GM12878 (cell line): ENCODE measurements at regions not wholly inside any gene's neighbourhood (a gene's known extent, or its start where the extent isn't known, plus 50 kb on each side); places are given as distances from the start of the nearest gene placed in this dataset.

Experiments used
- ATAC-seq: fragments of 200-7000 bp; cut with Tn5 transposase; 3 replicates; pipeline ENCODE4 v1.9.1; 2020; ENCODE audit warnings: mild to moderate bottlenecking, moderate library complexity
- BruUV-seq: library from RNA; stranded (reverse); fragments of 400-500 nt; replicated peaks from 2 replicates; lab custom pipeline; 2021; lab: Mats Ljungman, UMichigan
- CTCF ChIA-PET: fragments of 300-600 bp; sonication (Branson Sonifier 250); formaldehyde crosslinking; extraction: SDS; loops from one replicate; lab custom pipeline; 2021; ENCODE audit warnings: inconsistent platforms; lab: Yijun Ruan, JAX
- POLR2A ChIA-PET: fragments of 350-600 bp; formaldehyde crosslinking; extraction: SDS; loops from one replicate; lab custom pipeline; 2021; ENCODE audit warnings: inconsistent platforms; lab: Charles Lee
- RAD21 ChIA-PET: fragments of 300-600 bp; sonication (Branson Sonifier 250); formaldehyde crosslinking; loops from one replicate; lab custom pipeline; 2023; ENCODE audit warnings: antibody characterized with exemption; ENCODE audit not compliant: unreplicated experiment; lab: Charles Lee
- SMC1A ChIA-PET: fragments of 300-600 bp; sonication (Branson Sonifier 250); formaldehyde crosslinking; loops from one replicate; lab custom pipeline; 2023; ENCODE audit not compliant: unreplicated experiment, uncharacterized antibody; lab: Charles Lee
- DNase-seq: peaks from one replicate; pipeline ENCODE4 v3.0.0-alpha.2; 2011; ENCODE audit warnings: low read depth, low spot score
- FAIRE-seq: peaks from 3 replicates; lab custom pipeline; 2011; peaks lifted over from hg19 to GRCh38; lab: Jason Lieb, UNC
- H2AFZ ChIP-seq: 2 replicates; pipeline ENCODE4 v1.6.0; 2011; ENCODE audit warnings: low read depth, low read length, control low read depth; ENCODE audit not compliant: control insufficient read depth
- H3K27ac ChIP-seq: 2 replicates; pipeline ENCODE4 v1.5.1; 2011; ENCODE audit warnings: control low read depth; ENCODE audit not compliant: control insufficient read depth, insufficient read depth
- H3K27me3 ChIP-seq, 2 experiments: replicated peaks in 1 of 2; 2 replicates each; pipeline versions ENCODE4 v1.6.0 to v1.6.1; 2011; ENCODE audit warnings: low read length in 1 of 2; ENCODE audit not compliant: control insufficient read depth in 2 of 2, insufficient read depth in 2 of 2
- H3K36me3 ChIP-seq, 2 experiments: 2 replicates each; pipeline ENCODE4 v1.5.1; 2011; ENCODE audit warnings: low read length in 1 of 2; ENCODE audit not compliant: control insufficient read depth in 2 of 2, insufficient read depth in 2 of 2
- H3K4me1 ChIP-seq: 2 replicates; pipeline ENCODE4 v1.6.1; 2011; ENCODE audit warnings: mild to moderate bottlenecking, low read length, moderate library complexity, mixed read lengths; ENCODE audit not compliant: control insufficient read depth, insufficient read depth
- H3K4me2 ChIP-seq: 2 replicates; pipeline ENCODE4 v1.6.0; 2011; ENCODE audit warnings: control low read depth; ENCODE audit not compliant: control insufficient read depth, insufficient read depth
- H3K4me3 ChIP-seq: fragments of 200-600 bp; sonication (generic); 2 replicates; pipeline ENCODE4 v1.5.1; 2016
- H3K79me2 ChIP-seq: 2 replicates; pipeline ENCODE4 v1.6.0; 2011; ENCODE audit warnings: low read length; ENCODE audit not compliant: control insufficient read depth, insufficient read depth
- H3K9ac ChIP-seq: 2 replicates; pipeline ENCODE4 v1.8.0; 2011; ENCODE audit warnings: low read length, control low read depth, mixed read lengths; ENCODE audit not compliant: control insufficient read depth, insufficient read depth
- H3K9me3 ChIP-seq: replicated peaks from 3 replicates; pipeline ENCODE4 v1.5.1; 2011; ENCODE audit warnings: mild to moderate bottlenecking, low read length; ENCODE audit not compliant: control insufficient read depth, insufficient read depth
- H4K20me1 ChIP-seq: 2 replicates; pipeline ENCODE4 v1.6.0; 2011; ENCODE audit not compliant: control insufficient read depth, insufficient read depth
- BMI1 ChIP-seq: fragments of 450-650 bp; IDR thresholded peaks from 2 replicates; pipeline ENCODE4 v1.6.1; 2016; ENCODE audit warnings: mild to moderate bottlenecking, moderate library complexity, borderline replicate concordance
- CBX3 ChIP-seq: fragments of 200-600 bp; sonication (generic); IDR thresholded peaks from 2 replicates; pipeline ENCODE4 v1.6.1; 2016; ENCODE audit warnings: low read depth, borderline replicate concordance
- CHD2 ChIP-seq: IDR thresholded peaks from 2 replicates; pipeline ENCODE4 v1.6.1; 2011; ENCODE audit warnings: low read depth, low read length, improper control_type of control experiment, borderline replicate concordance
- CUX1 ChIP-seq: IDR thresholded peaks from 2 replicates; pipeline ENCODE4 v1.6.1; 2012; ENCODE audit warnings: improper control_type of control experiment, low read depth, low read length; ENCODE audit not compliant: insufficient replicate concordance
- ETV6 ChIP-seq, 2 experiments: fragments of 450-650 bp in 1 of 2; IDR thresholded peaks in 1 of 2; conservative IDR thresholded peaks in 1 of 2; 2 replicates each; pipeline ENCODE4 v1.6.1; 2014; ENCODE audit warnings: antibody characterized with exemption in 1 of 2, borderline replicate concordance in 1 of 2, low read depth in 1 of 2, mild to moderate bottlenecking in 1 of 2, moderate library complexity in 1 of 2
- KAT2A ChIP-seq: conservative IDR thresholded peaks from 2 replicates; pipeline ENCODE4 v1.6.1; 2011; ENCODE audit warnings: low read depth, low read length; ENCODE audit not compliant: control insufficient read depth
- MYC ChIP-seq: IDR thresholded peaks from 2 replicates; pipeline ENCODE4 v1.6.1; 2011; ENCODE audit warnings: mild to moderate bottlenecking, low read length, moderate library complexity, inconsistent platforms; ENCODE audit not compliant: insufficient read depth, insufficient replicate concordance, insufficient read length, severe bottlenecking
- NFYA ChIP-seq: IDR thresholded peaks from 2 replicates; pipeline ENCODE4 v1.6.1; 2011; ENCODE audit warnings: low read depth, mild to moderate bottlenecking, low read length, improper control_type of control experiment, borderline replicate concordance
- POU2F2 ChIP-seq: IDR thresholded peaks from 3 replicates; pipeline ENCODE4 v1.6.1; 2011; ENCODE audit warnings: low read depth, mild to moderate bottlenecking, low read length, borderline replicate concordance
- RB1 ChIP-seq: fragments of 450-650 bp; formaldehyde crosslinking; IDR thresholded peaks from 2 replicates; pipeline ENCODE4 v1.6.1; 2017; ENCODE audit warnings: mild to moderate bottlenecking, borderline replicate concordance
- RCOR1 ChIP-seq: conservative IDR thresholded peaks from 2 replicates; pipeline ENCODE4 v1.6.1; 2012; ENCODE audit warnings: low read depth, low read length, improper control_type of control experiment
- RUNX3 ChIP-seq: IDR thresholded peaks from 2 replicates; pipeline ENCODE4 v1.6.1; 2012; ENCODE audit warnings: low read length, inconsistent platforms
- SMAD5 ChIP-seq: IDR thresholded peaks from 2 replicates; pipeline ENCODE4 v1.6.1; 2016; ENCODE audit warnings: antibody characterized with exemption, low read depth
- TAF1 ChIP-seq: IDR thresholded peaks from 2 replicates; pipeline ENCODE4 v1.6.1; 2011; ENCODE audit warnings: mild to moderate bottlenecking, low read depth, low read length, borderline replicate concordance
- ZNF217 ChIP-seq: fragments of 450-650 bp; IDR thresholded peaks from 2 replicates; pipeline ENCODE4 v1.6.1; 2017; ENCODE audit warnings: antibody characterized with exemption, mild to moderate bottlenecking
- ZZZ3 ChIP-seq: IDR thresholded peaks from 2 replicates; pipeline ENCODE4 v1.6.1; 2011; ENCODE audit warnings: low read depth; ENCODE audit not compliant: control insufficient read depth, insufficient read length
- WGBS: methylation state at CpG from one replicate; pipeline ENCODE4 v1.1.6; 2016; ENCODE audit warnings: low lambda C conversion rate; ENCODE audit not compliant: insufficient replicate concordance, insufficient coverage; ENCODE audit errors: missing lambda C conversion rate; 5-methylcytosine and 5-hydroxymethylcytosine counted together
- in situ Hi-C: fragments of 300-500 bp; cut with MboI; formaldehyde crosslinking; loops from 9 replicates; pipeline ENCODE4 v1.14.3; 2018; ENCODE audit warnings: mixed read lengths
- intact Hi-C: fragments of 100-400 bp; cut with micrococcal nuclease; formaldehyde crosslinking; loops from one replicate; pipeline ENCODE4 v1.14.2; 2022; ENCODE audit not compliant: unreplicated experiment
- TF ChIP-seq, protein P1 (sequence below): fragments of 450-650 bp; IDR thresholded peaks from 2 replicates; pipeline ENCODE4 v1.6.1; 2016; ENCODE audit warnings: mild to moderate bottlenecking
- TF ChIP-seq, protein P2 (sequence below): IDR thresholded peaks from 2 replicates; pipeline ENCODE4 v1.6.1; 2011; ENCODE audit warnings: borderline replicate concordance, low read depth, mild to moderate bottlenecking, moderate library complexity, mixed read lengths, low read length; ENCODE audit not compliant: insufficient read depth; ENCODE audit errors: extremely low read length

- intact Hi-C loops (no loop called here), in situ Hi-C loops (no loop called here)
- BruUV-seq, result no TSS peak
- WGBS, result 8% methylated on average over 4 of the region's 4 CpGs
- DNase-seq (no peak), FAIRE-seq (no peak), ATAC-seq (no peak)
- Histone ChIP-seq H3K4me3 (no peak overlapping the region), H3K79me2 (no peaks in the 10 kb centered on the region), H3K9me3 (no peaks in the 10 kb centered on the region), H3K27me3 (no peaks in the 10 kb centered on the region), H2AFZ (no peak overlapping the region), H3K4me2 (no peak overlapping the region), H3K4me1 (no peaks in the 10 kb centered on the region), H3K36me3 (no peaks in the 10 kb centered on the region), H3K9ac (no peak overlapping the region), H3K27ac (no peak overlapping the region), H4K20me1 (no peaks in the 10 kb centered on the region)
- RAD21 ChIA-PET, result no interaction called here
- POLR2A ChIA-PET, result no interaction called here
- CTCF ChIA-PET, result no interaction called here
- SMC1A ChIA-PET, result no interaction called here
- TF ChIP-seq POU2F2, result no peak
- no peak for TF ChIP-seq TAF1
- no peak for TF ChIP-seq CHD2
- no peak for TF ChIP-seq RUNX3
- TF ChIP-seq RB1, result no peak
- TF ChIP-seq, protein P1, sequence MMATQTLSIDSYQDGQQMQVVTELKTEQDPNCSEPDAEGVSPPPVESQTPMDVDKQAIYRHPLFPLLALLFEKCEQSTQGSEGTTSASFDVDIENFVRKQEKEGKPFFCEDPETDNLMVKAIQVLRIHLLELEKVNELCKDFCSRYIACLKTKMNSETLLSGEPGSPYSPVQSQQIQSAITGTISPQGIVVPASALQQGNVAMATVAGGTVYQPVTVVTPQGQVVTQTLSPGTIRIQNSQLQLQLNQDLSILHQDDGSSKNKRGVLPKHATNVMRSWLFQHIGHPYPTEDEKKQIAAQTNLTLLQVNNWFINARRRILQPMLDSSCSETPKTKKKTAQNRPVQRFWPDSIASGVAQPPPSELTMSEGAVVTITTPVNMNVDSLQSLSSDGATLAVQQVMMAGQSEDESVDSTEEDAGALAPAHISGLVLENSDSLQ, result no peak
- no peak for TF ChIP-seq ETV6 (conservative IDR thresholded peaks at IDR 0.05 in 1 of 2, IDR thresholded peaks at IDR 0.05 in 1 of 2; ENCODE audit: borderline replicate concordance in 1 of 2, low read depth in 1 of 2)
- no peak for TF ChIP-seq ZNF217
- TF ChIP-seq, protein P2, sequence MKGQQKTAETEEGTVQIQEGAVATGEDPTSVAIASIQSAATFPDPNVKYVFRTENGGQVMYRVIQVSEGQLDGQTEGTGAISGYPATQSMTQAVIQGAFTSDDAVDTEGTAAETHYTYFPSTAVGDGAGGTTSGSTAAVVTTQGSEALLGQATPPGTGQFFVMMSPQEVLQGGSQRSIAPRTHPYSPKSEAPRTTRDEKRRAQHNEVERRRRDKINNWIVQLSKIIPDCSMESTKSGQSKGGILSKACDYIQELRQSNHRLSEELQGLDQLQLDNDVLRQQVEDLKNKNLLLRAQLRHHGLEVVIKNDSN, result no peak
- TF ChIP-seq BMI1, result no peak
- no peak for TF ChIP-seq MYC
- no peak for TF ChIP-seq CUX1
- no peak for TF ChIP-seq NFYA
- TF ChIP-seq CBX3, result no peak
- no peak for TF ChIP-seq SMAD5
- no peak for TF ChIP-seq KAT2A
- no peak for TF ChIP-seq ZZZ3
- no peak for TF ChIP-seq RCOR1
These were observed 1306.6 kb upstream of the PABPC4L start for GRCh38 chr4:135508006-135508714.
